GM18873 (cell line): ENCODE measurements at regions not wholly inside any gene's neighbourhood (a gene's known extent, or its start where the extent isn't known, plus 50 kb on each side); places are given as distances from the start of the nearest gene placed in this dataset.

ENCODE experiments used
- ATAC-seq: cut with Tn5 transposase; IDR thresholded peaks from one replicate; pipeline ENCODE4 v1.9.1; 2021; ENCODE audit warnings: mild to moderate bottlenecking, moderate library complexity, moderate number of reproducible peaks; ENCODE audit not compliant: unreplicated experiment, low FRiP score

GRCh38 chr10:78732381-78732780, 336.4 kb upstream of the ZMIZ1 start:
- ATAC-seq, result no peak

- no peak for ATAC-seq
These were observed 331.7 kb upstream of the ZMIZ1 start for GRCh38 chr10:78736926-78737630.

- ATAC-seq, result no peak
These were observed 330.6 kb upstream of the ZMIZ1 start for GRCh38 chr10:78737883-78738856.

- ATAC-seq, result no peak
These were observed 329.9 kb upstream of the ZMIZ1 start for GRCh38 chr10:78738861-78739260.

GRCh38 chr10:78739444-78740053, 329.2 kb upstream of the ZMIZ1 start:
- no peak for ATAC-seq

- ATAC-seq, result no peak
These were observed 327.5 kb upstream of the ZMIZ1 start for GRCh38 chr10:78740976-78741915.

GRCh38 chr10:78742406-78742729, 326.4 kb upstream of the ZMIZ1 start:
- ATAC-seq, result no peak

- no peak for ATAC-seq
These were observed 325.8 kb upstream of the ZMIZ1 start for GRCh38 chr10:78742730-78743615.

GRCh38 chr10:78744056-78744455, 324.7 kb upstream of the ZMIZ1 start:
- ATAC-seq, result no peak

GRCh38 chr10:78744491-78745090, 324.2 kb upstream of the ZMIZ1 start:
- ATAC-seq, result no peak

- no peak for ATAC-seq
These were observed 323.3 kb upstream of the ZMIZ1 start for GRCh38 chr10:78745441-78745840.

GRCh38 chr10:78746155-78746763, 322.5 kb upstream of the ZMIZ1 start:
- no peak for ATAC-seq

- no peak for ATAC-seq
These were observed 321.1 kb upstream of the ZMIZ1 start for GRCh38 chr10:78747401-78748234.

GRCh38 chr10:78748235-78748533, 320.6 kb upstream of the ZMIZ1 start:
- no peak for ATAC-seq

- no peak for ATAC-seq
These were observed 319.6 kb upstream of the ZMIZ1 start for GRCh38 chr10:78749200-78749599.

GRCh38 chr10:78749898-78750297, 318.9 kb upstream of the ZMIZ1 start:
- no peak for ATAC-seq

GRCh38 chr10:78750418-78750817, 318.3 kb upstream of the ZMIZ1 start:
- no peak for ATAC-seq

GRCh38 chr10:78751716-78752115, 317.1 kb upstream of the ZMIZ1 start:
- no peak for ATAC-seq
